KMS-11 (cell line): ENCODE measurements at regions not wholly inside any gene's neighbourhood (a gene's known extent, or its start where the extent isn't known, plus 50 kb on each side); places are given as distances from the start of the nearest gene placed in this dataset.

Experiments used
- H2AFZ ChIP-seq: fragments of 200-600 bp; sonication (generic); 2 replicates; pipeline ENCODE4 v1.6.1; 2016; ENCODE audit warnings: antibody characterized with exemption, mixed run types, low read depth
- H3K27ac ChIP-seq: fragments of 200-600 bp; sonication (generic); 2 replicates; pipeline ENCODE4 v1.6.1; 2016; ENCODE audit warnings: mild to moderate bottlenecking, mixed run types
- H3K27me3 ChIP-seq: fragments of 200-600 bp; sonication (generic); 2 replicates; pipeline ENCODE4 v1.6.1; 2017; ENCODE audit warnings: mild to moderate bottlenecking, low read depth, mixed run types, moderate library complexity; ENCODE audit not compliant: insufficient read depth
- H3K36me3 ChIP-seq: fragments of 200-600 bp; sonication (generic); 2 replicates; pipeline ENCODE4 v1.6.1; 2017; ENCODE audit warnings: mild to moderate bottlenecking, mixed run types; ENCODE audit not compliant: insufficient read depth
- H3K4me1 ChIP-seq: fragments of 200-600 bp; sonication (generic); 2 replicates; pipeline ENCODE4 v1.6.1; 2016; ENCODE audit warnings: mild to moderate bottlenecking, low read depth, mixed run types; ENCODE audit not compliant: poor library complexity, severe bottlenecking
- H3K4me2 ChIP-seq: fragments of 200-600 bp; sonication (generic); 2 replicates; pipeline ENCODE4 v1.7.0; 2016; ENCODE audit warnings: mild to moderate bottlenecking, mixed run types
- H3K4me3 ChIP-seq: fragments of 200-600 bp; sonication (generic); IDR thresholded peaks from 2 replicates; pipeline ENCODE4 v1.6.1; 2017; ENCODE audit warnings: low read depth, low read length, mixed read lengths; ENCODE audit not compliant: insufficient read depth
- H3K79me2 ChIP-seq: fragments of 200-600 bp; sonication (generic); 2 replicates; pipeline ENCODE4 v1.6.1; 2016; ENCODE audit warnings: low read depth, mixed run types; ENCODE audit not compliant: insufficient read depth
- H3K9ac ChIP-seq: fragments of 200-600 bp; sonication (generic); 2 replicates; pipeline ENCODE4 v1.6.1; 2016; ENCODE audit warnings: mild to moderate bottlenecking, mixed run types
- H4K20me1 ChIP-seq: fragments of 200-600 bp; sonication (generic); 2 replicates; pipeline ENCODE4 v1.6.1; 2016; ENCODE audit warnings: mild to moderate bottlenecking, mixed run types; ENCODE audit not compliant: insufficient read depth
- CTCF ChIP-seq: fragments of 200-600 bp; sonication (generic); conservative IDR thresholded peaks from 2 replicates; pipeline ENCODE4 v1.6.1; 2017; ENCODE audit warnings: low read depth, mild to moderate bottlenecking, antibody characterized with exemption, low read length, moderate library complexity, mixed read lengths

- H4K20me1 ChIP-seq: no peaks in the 10 kb centered on the region
- no peak overlapping the region for H3K4me2 ChIP-seq
- no peak overlapping the region for H3K27ac ChIP-seq
- no peak for TF ChIP-seq CTCF
- H2AFZ ChIP-seq: no peak overlapping the region
- H3K4me1 ChIP-seq: no peaks in the 10 kb centered on the region
- no peak overlapping the region for H3K4me3 ChIP-seq
- no peaks in the 10 kb centered on the region for H3K79me2 ChIP-seq
- no peak overlapping the region for H3K9ac ChIP-seq
- no peaks in the 10 kb centered on the region for H3K27me3 ChIP-seq
- no peaks in the 10 kb centered on the region for H3K36me3 ChIP-seq
These were observed 427.4 kb downstream of the GATA3 start for GRCh38 chr10:8481718-8482504.

GRCh38 chr10:8485032-8485431, 430.5 kb downstream of the GATA3 start:
- Histone ChIP-seq H3K27me3 (no peaks in the 10 kb centered on the region), H3K27ac (no peak overlapping the region), H3K9ac (no peak overlapping the region), H4K20me1 (no peaks in the 10 kb centered on the region), H3K79me2 (no peaks in the 10 kb centered on the region), H3K4me2 (no peak overlapping the region), H3K36me3 (no peaks in the 10 kb centered on the region), H3K4me1 (no peaks in the 10 kb centered on the region), H3K4me3 (no peak overlapping the region), H2AFZ (no peak overlapping the region)
- TF ChIP-seq CTCF: no peak

GRCh38 chr10:8487346-8487745, 432.9 kb downstream of the GATA3 start:
- no peak overlapping the region for H3K9ac ChIP-seq
- H2AFZ ChIP-seq: no peak overlapping the region
- no peak overlapping the region for H3K4me3 ChIP-seq
- no peaks in the 10 kb centered on the region for H3K79me2 ChIP-seq
- H4K20me1 ChIP-seq: no peaks in the 10 kb centered on the region; the same call in 1 of the 2 replicates
- no peaks in the 10 kb centered on the region for H3K36me3 ChIP-seq
- TF ChIP-seq CTCF: no peak
- H3K4me2 ChIP-seq: no peak overlapping the region
- H3K27me3 ChIP-seq: no peaks in the 10 kb centered on the region
- no peaks in the 10 kb centered on the region for H3K4me1 ChIP-seq
- H3K27ac ChIP-seq: no peak overlapping the region

GRCh38 chr10:8489232-8489631, 434.7 kb downstream of the GATA3 start:
- Histone ChIP-seq H3K27ac (no peak overlapping the region), H3K4me1 (no peaks in the 10 kb centered on the region), H3K27me3 (no peaks in the 10 kb centered on the region), H3K4me2 (no peak overlapping the region), H3K9ac (no peak overlapping the region), H3K79me2 (no peaks in the 10 kb centered on the region), H4K20me1 (no peaks in the 10 kb centered on the region; the same call in 1 of the 2 replicates), H2AFZ (no peak overlapping the region), H3K4me3 (no peak overlapping the region), H3K36me3 (no peaks in the 10 kb centered on the region)
- TF ChIP-seq CTCF: no peak
